Type B pancreatic cell (in vitro differentiated cells): ENCODE measurements at regions not wholly inside any gene's neighbourhood (a gene's known extent, or its start where the extent isn't known, plus 50 kb on each side); places are given as distances from the start of the nearest gene placed in this dataset.

Experiments
- DNase-seq: peaks from one replicate; pipeline ENCODE4 v3.0.0; 2021; ENCODE audit warnings: mixed read lengths; ENCODE audit not compliant: unreplicated experiment; ENCODE audit errors: extremely low spot score
- H3K27ac Mint-ChIP-seq: 2 replicates; pipeline ENCODE4 v1.8.0; 2021; ENCODE audit warnings: mild to moderate bottlenecking, mixed read lengths
- H3K27me3 Mint-ChIP-seq: 2 replicates; pipeline ENCODE4 v1.8.0; 2021; ENCODE audit warnings: mixed read lengths
- H3K36me3 Mint-ChIP-seq: 2 replicates; pipeline ENCODE4 v1.8.0; 2021; ENCODE audit warnings: mixed read lengths
- H3K4me1 Mint-ChIP-seq: one replicate; pipeline ENCODE4 v1.8.0; 2021; ENCODE audit warnings: mixed read lengths; ENCODE audit not compliant: unreplicated experiment
- H3K4me3 Mint-ChIP-seq: 2 replicates; pipeline ENCODE4 v1.8.0; 2021; ENCODE audit warnings: mild to moderate bottlenecking, mixed read lengths
- H3K9me3 Mint-ChIP-seq: 2 replicates; pipeline ENCODE4 v1.8.0; 2021; ENCODE audit warnings: mixed read lengths
- CTCF ChIP-seq: fragments of 200-600 bp; sonication (generic); conservative IDR thresholded peaks from 2 replicates; pipeline ENCODE4 v1.5.0; 2021; ENCODE audit warnings: antibody characterized with exemption, mild to moderate bottlenecking

GRCh38 chr3:178445139-178445538, 91.1 kb upstream of the KCNMB2 start:
- Mint-ChIP-seq H3K4me3 (no peak overlapping the region), H3K27ac (no peak overlapping the region), H3K4me1 (no peaks in the 10 kb centered on the region), H3K36me3 (no peaks in the 10 kb centered on the region), H3K9me3 (no peaks in the 10 kb centered on the region), H3K27me3 (no peaks in the 10 kb centered on the region)
- no peak for TF ChIP-seq CTCF
- DNase-seq: no peak

- Mint-ChIP-seq H3K9me3 (no peaks in the 10 kb centered on the region), H3K4me1 (no peaks in the 10 kb centered on the region), H3K27me3 (no peaks in the 10 kb centered on the region), H3K4me3 (no peak overlapping the region), H3K36me3 (no peaks in the 10 kb centered on the region), H3K27ac (no peak overlapping the region)
- no peak for TF ChIP-seq CTCF
- DNase-seq: no peak
Observed at GRCh38 chr3:178446059-178446458, 90.2 kb upstream of the KCNMB2 start.

- H3K9me3 Mint-ChIP-seq: no peaks in the 10 kb centered on the region
Observed at GRCh38 chr3:178450476-178450875, 85.8 kb upstream of the KCNMB2 start.

GRCh38 chr3:178451799-178452198, 84.4 kb upstream of the KCNMB2 start:
- Mint-ChIP-seq H3K4me3 (no peak overlapping the region), H3K27me3 (no peaks in the 10 kb centered on the region), H3K27ac (no peak overlapping the region), H3K4me1 (peaks cover 3% of the 10 kb centered on the region), H3K36me3 (no peaks in the 10 kb centered on the region), H3K9me3 (no peaks in the 10 kb centered on the region)
- no peak for TF ChIP-seq CTCF
- DNase-seq: no peak

More at GRCh38 chr3:178450476-178450875, 85.8 kb upstream of the KCNMB2 start:
- DNase-seq: no peak
- Mint-ChIP-seq H3K36me3 (no peaks in the 10 kb centered on the region), H3K4me3 (no peak overlapping the region), H3K27me3 (no peaks in the 10 kb centered on the region), H3K4me1 (no peaks in the 10 kb centered on the region), H3K27ac (no peak overlapping the region)
- TF ChIP-seq CTCF: no peak

GRCh38 chr3:178454726-178455125, 81.5 kb upstream of the KCNMB2 start:
- no peaks in the 10 kb centered on the region for H3K36me3 Mint-ChIP-seq
- DNase-seq: no peak
- no peak overlapping the region for H3K4me3 Mint-ChIP-seq
- H3K9me3 Mint-ChIP-seq: no peaks in the 10 kb centered on the region
- H3K27me3 Mint-ChIP-seq: peaks cover 3% of the 10 kb centered on the region
- no peak overlapping the region for H3K27ac Mint-ChIP-seq
- peaks cover 3% of the 10 kb centered on the region for H3K4me1 Mint-ChIP-seq
- TF ChIP-seq CTCF: no peak

GRCh38 chr3:178455226-178455625, 81.0 kb upstream of the KCNMB2 start:
- TF ChIP-seq CTCF: no peak
- Mint-ChIP-seq H3K27ac (no peak overlapping the region), H3K36me3 (no peaks in the 10 kb centered on the region), H3K9me3 (no peaks in the 10 kb centered on the region), H3K4me3 (no peak overlapping the region), H3K4me1 (peaks cover 3% of the 10 kb centered on the region), H3K27me3 (peaks cover 5% of the 10 kb centered on the region)
- DNase-seq: no peak
